NCI-H2029 (cell line): ENCODE measurements at regions not wholly inside any gene's neighbourhood (a gene's known extent, or its start where the extent isn't known, plus 50 kb on each side); places are given as distances from the start of the nearest gene placed in this dataset.

Source experiments
- DNase-seq: peaks from one replicate; lab custom pipeline; 2025; lab: John Stamatoyannopoulos, UW

DNA sequence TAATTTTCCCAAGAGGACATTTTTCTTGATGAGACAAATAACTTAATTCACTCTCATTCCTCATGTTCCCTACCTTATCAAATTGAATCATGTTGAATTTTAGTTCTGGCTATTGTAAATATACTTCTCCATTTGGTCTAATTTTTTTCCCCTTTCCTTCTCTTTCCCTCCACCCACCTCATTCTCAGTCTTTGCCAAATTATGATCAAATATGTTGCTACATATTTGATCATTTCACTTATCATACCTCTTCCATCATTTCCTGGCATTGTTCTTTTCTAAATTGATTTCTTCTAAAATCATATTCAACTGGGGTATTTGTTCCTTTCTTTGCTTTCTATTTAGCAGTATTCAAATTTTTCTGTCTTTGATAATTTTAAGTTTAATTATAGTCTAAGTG is 52.3 kb downstream of the HDGFL1 start:
- no peak for DNase-seq

DNA sequence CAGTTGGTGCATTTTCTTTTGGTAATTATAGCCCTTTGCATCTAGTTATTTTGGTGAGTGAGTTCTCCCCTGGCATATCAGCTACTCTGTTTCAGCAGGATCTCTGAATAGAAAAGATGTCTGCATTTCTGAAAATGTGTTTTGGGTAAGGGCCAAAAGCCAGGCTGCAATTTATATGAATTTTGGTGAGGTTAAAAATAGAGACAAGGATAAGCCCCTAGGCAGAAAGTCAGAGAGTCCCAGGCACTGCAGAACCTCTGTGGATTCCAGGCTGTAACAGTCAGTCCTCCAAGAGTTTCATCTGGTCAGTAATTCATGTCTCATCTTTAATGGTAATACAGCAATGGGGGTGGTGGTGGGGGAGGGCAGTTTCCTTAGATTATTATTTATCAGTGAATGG is 53.0 kb downstream of the HDGFL1 start:
- DNase-seq, result no peak

DNA sequence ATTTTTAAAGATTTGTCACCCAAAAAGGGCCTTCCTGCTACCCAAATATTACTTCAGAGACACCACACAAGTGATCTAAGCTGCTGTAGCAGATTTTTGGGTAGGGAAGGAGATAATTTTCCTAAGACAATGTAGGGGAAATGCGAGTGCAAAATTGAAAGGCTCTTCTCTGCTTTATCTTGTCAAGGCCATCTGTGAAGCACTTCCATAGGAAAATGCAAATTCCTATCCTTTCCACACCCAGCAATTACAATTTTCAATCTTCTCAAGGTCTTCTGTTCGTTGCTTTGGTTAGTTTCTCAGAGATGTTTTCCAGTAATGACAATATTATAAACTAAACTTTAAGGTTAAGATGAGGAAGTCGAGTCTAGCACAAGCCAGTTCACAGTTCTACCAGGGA is 53.4 kb downstream of the HDGFL1 start:
- DNase-seq, result no peak

DNA sequence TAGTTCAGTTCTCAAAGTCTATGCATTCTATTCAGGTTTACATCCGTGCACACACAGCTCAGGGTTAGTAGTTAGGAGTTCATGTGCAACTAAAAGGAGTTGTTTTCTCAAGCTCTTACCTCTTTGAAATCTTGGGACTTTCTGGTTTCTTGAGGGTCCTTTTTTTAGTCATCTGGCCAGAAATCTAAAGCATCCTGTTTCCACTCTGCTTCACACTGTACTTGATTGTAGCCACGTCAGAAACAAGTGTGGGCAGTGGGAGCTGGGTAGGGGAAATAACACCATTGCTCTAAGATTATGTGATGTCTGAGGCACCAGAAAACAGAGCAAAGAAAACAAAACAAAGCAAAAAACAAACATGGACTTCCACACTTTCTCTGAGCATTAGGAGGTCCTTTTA is 58.3 kb downstream of the HDGFL1 start:
- no peak for DNase-seq

DNA sequence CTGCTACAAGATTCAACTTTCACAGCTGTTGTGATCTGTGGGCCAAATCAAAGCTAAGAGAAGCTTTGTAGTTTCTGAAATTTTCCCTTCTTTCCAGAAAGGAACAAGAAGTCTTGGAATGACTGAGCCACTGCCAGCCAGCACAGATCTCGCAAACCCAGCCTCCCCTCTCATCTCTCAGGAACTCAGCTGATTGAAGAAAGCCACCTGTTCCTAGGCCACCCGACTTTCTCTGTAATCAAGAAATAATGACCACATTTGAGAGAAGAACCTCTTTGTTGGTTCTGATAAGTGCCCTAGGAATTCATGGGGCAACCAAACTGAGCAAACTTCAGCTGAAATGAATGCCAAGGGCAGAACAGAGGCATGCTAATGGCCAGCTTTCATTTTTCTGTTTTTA is 61.7 kb downstream of the HDGFL1 start:
- DNase-seq, result no peak

DNA sequence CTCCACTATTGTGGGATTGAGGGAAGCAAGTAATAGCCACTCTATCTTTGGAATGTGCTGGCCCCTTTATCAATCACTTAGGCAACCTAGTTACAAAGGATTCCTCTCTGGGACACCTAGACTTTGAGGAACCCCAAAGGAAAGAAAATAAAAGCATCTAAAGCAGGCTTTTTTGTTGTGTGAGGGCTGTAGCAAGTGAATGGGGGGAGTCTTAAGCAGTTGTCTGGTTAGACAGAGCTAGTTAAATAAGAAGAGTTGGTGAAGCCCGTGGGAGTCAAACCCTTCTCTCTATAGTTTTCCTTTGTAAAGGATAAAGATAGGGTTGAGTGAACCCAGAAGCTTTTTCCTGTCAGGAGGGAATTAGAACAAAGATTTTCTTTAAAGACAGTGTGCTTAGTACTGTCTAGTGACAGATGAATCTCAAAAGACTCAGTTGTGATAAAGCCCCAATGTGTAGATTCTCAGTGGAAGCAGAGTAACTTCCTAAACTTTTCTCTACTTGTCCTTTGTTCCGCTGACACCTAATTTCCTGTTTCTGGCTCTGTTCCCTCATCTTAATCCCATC is 63.3 kb downstream of the HDGFL1 start:
- no peak for DNase-seq

DNA sequence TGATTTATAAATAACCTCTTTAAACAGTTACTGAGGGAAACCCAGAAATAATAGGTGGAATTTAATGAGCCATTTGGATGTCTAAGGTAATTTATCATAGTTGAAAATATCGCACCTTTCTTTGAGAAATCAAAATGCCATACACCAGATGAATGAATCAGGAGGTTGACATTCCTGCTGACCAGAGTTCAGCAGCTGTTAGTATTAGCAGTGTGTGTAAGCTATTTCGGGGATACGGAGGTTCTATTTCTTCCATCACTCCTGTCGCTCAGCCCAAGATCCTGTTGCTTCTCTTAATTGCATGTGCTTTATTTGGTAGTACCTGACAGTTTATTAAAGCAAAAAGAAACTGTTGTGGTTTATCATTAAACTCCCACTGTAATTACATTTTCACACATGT is 67.1 kb downstream of the HDGFL1 start:
- no peak for DNase-seq

DNA sequence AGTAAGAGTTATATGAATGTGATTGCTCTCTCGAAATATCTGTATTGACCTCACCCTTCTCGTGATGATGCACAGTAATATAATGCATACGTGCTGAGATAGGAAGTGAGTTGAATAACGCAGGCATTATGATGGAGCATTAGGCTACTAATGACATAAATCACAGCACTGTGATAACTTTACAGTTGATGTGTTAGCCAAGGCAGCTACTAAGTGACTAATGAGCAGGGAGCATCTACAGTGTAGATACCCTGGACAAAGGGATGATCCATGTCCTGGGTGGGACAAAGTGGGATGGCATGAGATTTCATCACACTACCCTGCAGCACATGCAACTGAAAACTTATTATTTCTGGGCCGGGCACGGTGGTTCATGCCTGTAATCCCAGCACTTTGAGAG is 68.4 kb downstream of the HDGFL1 start:
- DNase-seq, result no peak

DNA sequence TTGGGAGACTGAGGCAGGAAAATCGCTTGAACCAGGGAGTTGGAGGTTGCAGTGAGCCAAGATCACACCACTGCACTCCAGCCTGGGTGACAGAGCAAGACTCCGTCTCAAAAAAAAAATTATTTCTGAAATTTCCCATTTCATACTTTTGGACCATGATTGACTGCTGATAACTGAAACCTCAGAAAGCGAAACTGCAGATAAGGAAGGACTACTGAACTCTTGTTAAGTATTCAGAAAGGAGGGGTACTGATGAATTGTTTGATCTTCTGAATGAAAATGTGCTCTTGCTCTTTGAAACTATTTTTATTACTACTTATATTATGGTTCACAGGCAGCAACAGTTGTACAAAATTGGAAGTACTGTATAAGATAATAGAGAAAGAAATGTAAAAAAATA is 69.0 kb downstream of the HDGFL1 start:
- DNase-seq, result no peak

DNA sequence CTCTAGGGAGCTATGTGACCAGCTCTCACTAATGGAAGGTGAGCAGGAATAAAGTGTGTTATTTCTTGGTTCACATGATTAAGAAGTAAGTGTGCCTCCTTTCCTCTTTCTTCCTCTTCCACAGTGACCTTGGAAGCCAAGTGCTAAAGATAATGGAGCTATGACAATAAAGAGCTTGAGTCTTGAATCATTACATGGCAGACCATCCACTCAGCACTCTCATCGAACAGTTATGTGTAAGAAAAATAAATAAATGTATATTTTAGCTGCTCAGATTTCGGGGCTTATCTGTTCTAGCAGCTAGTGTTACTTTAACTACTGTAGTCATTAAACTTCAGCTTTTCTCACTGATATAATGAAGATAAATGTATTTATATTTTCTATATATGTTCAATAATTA is 72.9 kb downstream of the HDGFL1 start:
- no peak for DNase-seq

DNA sequence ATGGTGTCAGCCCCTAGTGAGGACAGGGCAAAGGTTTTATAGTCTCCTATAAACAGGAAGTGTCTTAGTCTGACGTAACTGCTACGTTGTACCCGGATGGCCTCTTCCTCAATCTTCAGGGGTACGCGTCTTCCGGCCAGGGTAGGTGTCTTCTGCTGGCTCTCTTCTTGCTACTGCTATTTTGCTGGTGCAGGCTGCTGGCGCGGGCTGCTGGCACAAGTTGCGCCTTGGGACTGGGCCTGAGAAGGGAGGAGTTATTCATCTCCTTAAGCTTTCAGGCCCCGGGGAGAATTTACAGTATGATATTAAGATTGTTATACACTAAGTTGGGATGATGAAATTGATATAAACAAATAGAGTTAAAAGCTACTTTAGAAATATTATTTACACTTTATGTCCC is 74.4 kb downstream of the HDGFL1 start:
- DNase-seq, result no peak

DNA sequence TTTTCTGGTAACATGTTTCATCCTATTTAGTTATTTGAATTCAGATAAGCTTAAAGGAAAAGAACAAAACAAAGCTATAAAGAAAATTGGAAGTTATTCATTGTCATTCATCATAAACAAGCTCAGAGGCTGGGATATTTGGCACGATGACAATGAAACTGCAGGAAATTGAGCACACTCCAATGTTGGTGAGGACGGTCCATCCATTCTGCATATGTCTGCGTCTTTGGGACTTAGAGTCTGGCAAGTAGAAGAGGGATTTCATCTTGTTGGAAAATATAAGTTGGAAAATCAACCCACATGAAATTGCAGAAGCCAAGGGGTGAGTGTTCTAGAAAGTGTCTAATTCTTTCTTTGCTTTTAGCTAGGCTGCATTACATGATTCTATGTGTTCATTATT is 78.4 kb downstream of the HDGFL1 start:
- no peak for DNase-seq

DNA sequence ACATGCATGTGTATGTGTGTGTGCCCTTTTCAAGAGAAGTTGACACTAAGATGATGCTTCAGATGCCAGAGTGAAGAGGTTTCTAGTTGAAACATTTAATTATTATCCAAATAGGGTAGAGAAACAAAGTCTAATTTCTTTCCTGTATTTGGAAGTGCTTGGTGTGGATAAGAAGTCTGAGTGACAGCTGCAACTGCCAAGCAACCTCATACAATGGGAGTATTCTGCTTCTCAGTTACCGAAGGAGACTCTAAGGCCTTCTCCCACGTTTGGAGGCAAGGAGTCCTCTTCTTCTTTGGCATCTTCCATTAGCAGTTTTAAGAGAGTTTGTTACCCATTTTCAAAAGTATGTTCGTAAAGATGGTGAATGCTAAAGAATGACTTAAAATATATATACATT is 82.4 kb downstream of the HDGFL1 start:
- no peak for DNase-seq

DNA sequence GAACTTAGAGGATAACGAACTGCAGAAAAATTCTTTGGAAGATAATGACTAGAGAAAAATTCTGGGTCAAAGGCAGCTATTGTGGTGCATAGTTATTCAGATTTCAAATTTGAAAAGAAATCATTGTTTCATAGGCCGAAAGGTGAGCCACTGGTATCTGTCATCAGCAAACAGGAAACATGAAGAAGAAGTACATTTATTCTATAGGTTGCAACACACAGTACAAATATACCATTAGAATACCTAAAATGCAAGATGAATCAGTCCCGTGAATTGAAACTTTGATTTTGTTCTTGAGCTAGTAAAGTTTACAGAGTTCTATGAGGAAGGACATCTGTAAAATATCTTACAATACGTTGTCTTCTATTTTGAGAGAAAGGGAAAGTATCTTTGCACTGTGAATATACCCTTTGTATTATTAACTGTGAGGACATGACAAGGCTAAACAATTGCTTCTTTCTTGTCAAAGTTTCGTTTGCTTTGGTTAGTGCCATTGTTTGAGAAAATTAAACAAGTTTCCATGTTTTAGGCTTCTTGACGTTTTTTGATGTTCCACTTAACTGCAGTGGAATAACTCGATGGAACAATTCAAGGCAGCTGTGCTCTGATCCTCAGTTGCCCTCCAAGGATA is 84.7 kb downstream of the HDGFL1 start:
- DNase-seq, result no peak

DNA sequence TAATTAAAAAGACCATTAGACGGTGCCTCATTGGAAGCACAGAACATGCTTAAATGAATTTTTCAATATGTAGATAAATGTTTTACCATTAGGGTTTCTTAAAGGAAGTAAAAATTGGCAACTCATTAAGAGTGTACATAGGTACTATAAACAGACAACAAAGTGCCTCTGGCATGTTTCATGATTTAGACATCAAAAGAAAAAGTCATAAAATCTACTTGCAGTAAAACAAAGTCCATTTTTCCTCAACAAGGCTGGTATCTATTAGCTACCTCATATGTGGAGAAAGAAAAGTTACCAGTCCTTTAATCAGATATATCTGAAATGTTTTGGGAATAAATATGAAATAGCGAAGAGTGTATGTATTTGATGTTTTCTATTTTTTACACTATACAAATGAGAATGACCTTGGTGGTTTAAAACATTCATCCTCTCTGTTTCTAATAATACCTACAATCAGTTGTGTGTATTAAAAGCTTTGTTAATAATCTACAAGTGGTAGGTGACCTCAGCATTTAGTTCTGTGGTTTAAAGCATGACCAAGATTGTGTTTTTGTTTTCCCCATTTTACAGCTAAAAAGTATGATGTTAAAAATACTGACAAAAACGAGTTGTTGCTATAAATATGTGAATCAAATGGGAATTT is 87.5 kb downstream of the HDGFL1 start:
- no peak for DNase-seq

DNA sequence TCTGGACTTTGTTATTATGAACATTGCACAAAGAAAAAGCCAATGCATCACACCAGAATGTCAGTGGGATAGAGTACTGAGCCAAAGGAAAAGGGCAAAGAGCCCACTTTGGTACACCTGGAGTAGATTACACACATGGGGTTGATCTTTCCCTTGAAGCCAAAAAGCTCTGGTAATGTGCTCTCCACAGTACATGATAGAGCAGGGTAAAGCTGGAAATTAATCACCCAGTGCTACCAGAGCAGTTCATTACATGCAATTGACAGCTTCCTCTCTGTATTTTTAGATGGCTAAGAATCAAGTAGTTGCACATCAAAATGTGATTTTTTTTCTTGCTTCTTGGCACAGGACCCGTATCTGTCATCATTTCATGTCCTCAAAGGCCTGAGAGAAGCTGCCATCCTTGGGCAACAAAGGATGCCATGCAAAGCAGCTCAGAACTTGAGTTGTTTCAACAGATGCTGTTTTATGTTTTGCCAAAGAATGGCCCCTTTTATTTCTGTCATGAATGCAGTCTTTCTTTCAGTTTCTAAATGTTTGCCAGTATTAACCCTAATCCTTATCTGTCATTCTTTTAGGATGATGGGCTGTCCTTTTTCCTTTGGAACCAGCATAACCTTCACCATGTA is 88.1 kb downstream of the HDGFL1 start:
- no peak for DNase-seq

DNA sequence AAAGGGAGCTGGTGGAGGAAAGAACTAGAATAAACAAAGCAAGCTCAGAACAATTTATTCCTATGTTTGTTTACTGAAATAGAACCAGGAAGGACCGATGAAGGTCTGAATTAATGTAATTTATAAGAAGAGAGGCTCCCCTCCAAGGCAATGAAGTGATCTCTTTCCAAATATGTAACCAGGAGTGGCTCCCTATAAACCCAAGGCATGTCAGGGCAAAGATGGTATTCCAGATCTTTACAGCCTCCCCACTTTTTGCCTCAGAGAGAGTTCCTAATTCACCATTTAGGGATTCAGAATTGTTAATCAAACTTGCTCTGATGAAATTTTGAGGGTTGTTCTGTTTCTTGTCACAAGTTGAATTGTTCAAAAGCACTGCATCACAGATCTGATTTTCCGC is 88.8 kb downstream of the HDGFL1 start:
- no peak for DNase-seq

DNA sequence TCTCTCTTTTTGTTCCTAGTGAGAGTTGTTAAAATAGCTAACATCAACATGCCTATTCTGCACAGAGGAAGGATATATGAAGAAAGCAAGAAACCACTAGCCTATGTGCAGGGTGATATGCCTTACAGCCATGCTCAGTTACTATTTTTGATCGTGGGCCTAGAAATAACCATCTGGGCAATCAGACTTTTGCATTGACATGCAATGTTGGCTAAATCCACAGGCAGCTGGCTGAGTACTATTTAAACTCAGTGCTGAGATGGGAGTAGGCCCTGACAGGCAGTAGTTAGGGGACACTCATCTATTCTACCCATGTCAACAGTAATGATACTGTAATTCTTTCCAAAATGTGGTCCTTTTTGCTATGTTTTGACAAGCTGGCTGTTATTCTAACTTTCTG is 89.6 kb downstream of the HDGFL1 start:
- no peak for DNase-seq

DNA sequence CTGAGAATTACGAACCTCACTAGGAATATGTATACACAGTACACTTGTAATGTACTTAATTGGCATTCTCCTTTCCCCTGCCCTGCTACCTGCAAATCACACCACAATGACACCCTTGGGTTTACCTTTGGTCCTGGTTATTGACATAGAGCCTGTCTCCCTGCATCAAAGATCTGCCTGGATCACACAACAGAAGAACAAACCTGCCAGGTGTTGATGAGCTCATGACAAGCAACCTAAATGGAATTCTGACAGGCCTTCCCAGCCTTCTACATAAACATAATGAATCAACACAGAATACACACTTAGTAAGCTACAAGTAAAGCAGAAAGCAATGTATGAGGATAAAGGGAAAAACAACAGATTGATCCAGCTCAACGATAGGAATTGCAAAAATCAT is 95.6 kb downstream of the HDGFL1 start:
- no peak for DNase-seq

DNA sequence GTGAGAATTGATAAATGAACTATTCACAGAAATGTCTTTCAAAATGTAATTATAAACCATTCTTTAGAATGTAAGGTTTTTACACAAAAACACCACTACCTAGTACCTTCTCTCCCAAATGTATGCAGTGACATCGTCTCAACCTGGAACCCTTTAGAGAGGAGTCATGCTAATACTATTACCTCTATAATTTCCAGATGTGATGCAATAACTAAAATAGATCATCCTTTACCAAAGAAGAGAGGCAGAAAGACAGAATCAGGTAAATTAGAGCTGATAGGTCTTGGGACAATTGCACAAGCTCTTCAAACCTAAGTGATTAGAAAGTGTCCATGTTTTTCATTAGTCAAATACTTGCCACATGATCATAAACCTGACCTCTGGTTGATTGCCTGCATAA is 96.7 kb downstream of the HDGFL1 start:
- DNase-seq, result no peak

DNA sequence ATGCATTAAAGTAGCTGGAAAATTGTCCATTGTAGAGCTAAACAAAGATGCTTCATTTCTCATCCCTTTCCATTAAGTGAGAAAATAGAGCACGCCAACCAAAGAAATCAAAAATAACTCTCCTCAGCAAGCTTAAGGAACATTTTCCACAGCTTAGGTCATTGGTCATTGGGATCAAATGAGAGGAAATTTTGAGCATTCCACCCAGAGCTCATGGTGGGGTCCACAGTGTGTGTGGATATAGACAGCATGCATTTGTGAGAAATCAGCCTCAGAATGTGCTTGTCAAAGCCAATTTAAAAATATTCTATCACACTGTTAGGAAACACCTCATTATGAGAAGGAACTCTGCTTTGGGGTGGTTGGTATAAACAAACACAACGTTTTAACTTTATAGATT is 97.2 kb downstream of the HDGFL1 start:
- no peak for DNase-seq

DNA sequence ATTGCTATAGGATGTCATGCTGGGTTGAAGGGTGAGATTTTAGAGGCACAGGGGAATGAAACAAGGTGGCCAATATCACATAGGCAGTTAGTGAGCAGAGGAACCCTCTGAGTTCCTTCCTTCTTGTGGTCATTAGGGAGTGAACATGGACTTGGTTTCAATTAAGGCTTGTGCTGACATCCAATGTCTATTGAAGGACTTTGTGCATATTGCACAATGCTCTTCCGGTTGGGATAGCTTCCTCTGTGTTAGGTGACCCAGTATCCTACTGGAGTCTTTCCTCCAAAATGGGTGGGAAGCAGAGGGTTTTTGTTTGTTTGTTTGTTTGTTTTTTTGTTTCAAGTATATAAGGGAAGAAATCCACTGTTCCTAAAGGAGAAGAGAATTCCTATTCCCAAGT is 98.5 kb downstream of the HDGFL1 start:
- no peak for DNase-seq

DNA sequence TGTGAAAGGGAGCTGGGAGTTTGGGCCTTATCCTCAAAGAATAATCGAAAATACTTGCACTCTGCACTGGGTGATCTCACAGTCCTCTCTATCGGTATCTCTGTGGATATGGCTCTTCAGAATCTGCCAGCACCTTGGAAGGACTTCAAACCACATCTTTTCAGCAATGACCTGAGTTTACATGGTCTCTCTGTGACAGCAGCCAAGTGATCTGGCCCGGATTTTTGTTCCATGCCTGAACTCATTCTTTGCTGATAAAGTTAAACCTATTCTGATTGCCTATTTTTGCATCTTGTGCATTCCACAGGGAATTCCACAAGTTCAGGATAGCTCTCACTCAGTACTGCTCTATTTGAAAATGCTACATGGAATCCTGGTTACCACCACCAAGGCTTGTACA is 98.9 kb downstream of the HDGFL1 start:
- no peak for DNase-seq

DNA sequence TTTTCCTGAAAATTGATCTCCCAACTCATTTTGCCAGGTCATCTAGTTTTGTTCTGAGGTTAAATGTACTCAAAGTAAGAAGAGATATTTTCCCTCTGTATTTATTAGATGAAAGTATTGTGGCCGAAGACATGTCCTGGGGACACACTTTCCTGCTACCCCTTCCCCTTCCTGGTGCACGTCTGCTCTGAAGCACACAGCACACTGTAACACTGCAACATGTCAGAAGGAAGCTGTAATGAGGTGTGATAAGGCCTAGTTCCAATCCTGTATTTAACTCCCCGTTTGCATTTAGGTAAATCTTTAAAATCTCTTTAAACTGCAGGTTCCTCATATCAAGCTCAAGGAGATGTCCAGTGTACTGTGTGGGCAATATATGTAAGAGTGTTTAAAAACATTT is 99.4 kb downstream of the HDGFL1 start:
- no peak for DNase-seq
